ENCODE measurements at regions not wholly inside any gene's neighbourhood (a gene's known extent, or its start where the extent isn't known, plus 50 kb on each side); places are given as distances from the start of the nearest gene placed in this dataset.

GRCh38 chr17:72494566-72494965 lies 373.7 kb downstream of the SOX9 start:
- TF ChIP-seq CTCF (IDR thresholded peaks at IDR 0.05) (no peak), POLR2A (IDR thresholded peaks at IDR 0.05) (no peak)

Measured in heart left ventricle (tissue), 13 donors.